ENCODE measurements at regions not wholly inside any gene's neighbourhood (a gene's known extent, or its start where the extent isn't known, plus 50 kb on each side); places are given as distances from the start of the nearest gene placed in this dataset.

GRCh38 chr11:8813658-8814057, 97.3 kb upstream of the AKIP1 start:
- Histone ChIP-seq H2AFZ (ENCODE audit: low read length) (no peak overlapping the region), H4K20me1 (ENCODE audit: control insufficient read depth, extremely low read depth, insufficient read depth, low read length) (no peaks in the 10 kb centered on the region), H3K9me3 (ENCODE audit: control insufficient read depth, insufficient read depth, low read depth, low read length) (no peaks in the 10 kb centered on the region), H3K4me2 (ENCODE audit: extremely low read depth, insufficient read depth, low read length) (no peak overlapping the region), H3K27ac (ENCODE audit: insufficient read depth, low read length) (peak overlapping the region; percentile 16), H3K27me3 (ENCODE audit: control insufficient read depth, insufficient read depth, low read length) (no peaks in the 10 kb centered on the region), H3K4me1 (ENCODE audit: control insufficient read depth, extremely low read depth, insufficient read depth, low read length) (peaks cover 13% of the 10 kb centered on the region), H3K79me2 (ENCODE audit: control insufficient read depth, insufficient read depth, low read length) (peaks cover 19% of the 10 kb centered on the region), H3K4me3 (replicated peaks in 1 of 4; ENCODE audit: control extremely low read depth in 1 of 4, insufficient read depth in 1 of 4, low read depth in 3 of 4, low read length in 4 of 4) (no peak overlapping the region), H3K9ac (ENCODE audit: insufficient read depth, low read length) (no peak overlapping the region), H3K36me3 (ENCODE audit: control insufficient read depth, insufficient read depth, low read length) (no peaks in the 10 kb centered on the region)
- TF ChIP-seq EZH2 (IDR thresholded peaks at IDR 0.05; ENCODE audit: low read length, missing control alignments) (no peak), CTCF (conservative IDR thresholded peaks at IDR 0.05 in 1 of 2, IDR thresholded peaks at IDR 0.05 in 1 of 2; ENCODE audit: low read depth in 1 of 2, low read length in 2 of 2) (peak; percentile 98 to 99)
- peak; percentile 84 to 92 for DNase-seq (ENCODE audit: low read depth in 2 of 2)

- H4K20me1 ChIP-seq (ENCODE audit: control insufficient read depth, extremely low read depth, insufficient read depth, low read length): no peaks in the 10 kb centered on the region
- H3K4me1 ChIP-seq (ENCODE audit: control insufficient read depth, extremely low read depth, insufficient read depth, low read length): peaks cover 13% of the 10 kb centered on the region
- H3K9me3 ChIP-seq (ENCODE audit: control insufficient read depth, insufficient read depth, low read depth, low read length): no peaks in the 10 kb centered on the region
- H3K79me2 ChIP-seq (ENCODE audit: control insufficient read depth, insufficient read depth, low read length): peaks cover 12% of the 10 kb centered on the region
- H3K4me2 ChIP-seq (ENCODE audit: extremely low read depth, insufficient read depth, low read length): no peak overlapping the region
- no peaks in the 10 kb centered on the region for H3K36me3 ChIP-seq (ENCODE audit: control insufficient read depth, insufficient read depth, low read length)
- H3K9ac ChIP-seq (ENCODE audit: insufficient read depth, low read length): no peak overlapping the region
- no peak overlapping the region for H2AFZ ChIP-seq (ENCODE audit: low read length)
- no peak for TF ChIP-seq EZH2 (IDR thresholded peaks at IDR 0.05; ENCODE audit: low read length, missing control alignments)
- no peak for TF ChIP-seq CTCF (conservative IDR thresholded peaks at IDR 0.05 in 1 of 2, IDR thresholded peaks at IDR 0.05 in 1 of 2; ENCODE audit: low read depth in 1 of 2, low read length in 2 of 2)
- H3K4me3 ChIP-seq (replicated peaks in 1 of 4; ENCODE audit: control extremely low read depth in 1 of 4, insufficient read depth in 1 of 4, low read depth in 3 of 4, low read length in 4 of 4): no peak overlapping the region
- peak overlapping the region; percentile 16 for H3K27ac ChIP-seq (ENCODE audit: insufficient read depth, low read length)
- H3K27me3 ChIP-seq (ENCODE audit: control insufficient read depth, insufficient read depth, low read length): no peaks in the 10 kb centered on the region
- peak in 1 of 2 donors; percentile 88 for DNase-seq (ENCODE audit: low read depth in 2 of 2)
Observed at GRCh38 chr11:8814209-8814922, 96.6 kb upstream of the AKIP1 start.

- H2AFZ ChIP-seq (ENCODE audit: low read length): no peak overlapping the region
- no peaks in the 10 kb centered on the region for H3K27me3 ChIP-seq (ENCODE audit: control insufficient read depth, insufficient read depth, low read length)
- no peaks in the 10 kb centered on the region for H3K9me3 ChIP-seq (ENCODE audit: control insufficient read depth, insufficient read depth, low read depth, low read length)
- peak overlapping the region; percentile 16 for H3K27ac ChIP-seq (ENCODE audit: insufficient read depth, low read length)
- H3K9ac ChIP-seq (ENCODE audit: insufficient read depth, low read length): no peak overlapping the region
- no peak overlapping the region for H3K4me3 ChIP-seq (replicated peaks in 1 of 4; ENCODE audit: control extremely low read depth in 1 of 4, insufficient read depth in 1 of 4, low read depth in 3 of 4, low read length in 4 of 4)
- no peaks in the 10 kb centered on the region for H4K20me1 ChIP-seq (ENCODE audit: control insufficient read depth, extremely low read depth, insufficient read depth, low read length)
- H3K4me2 ChIP-seq (ENCODE audit: extremely low read depth, insufficient read depth, low read length): no peak overlapping the region
- peak in 1 of 2 donors; percentile 55 for DNase-seq (ENCODE audit: low read depth in 2 of 2)
- peaks cover 7% of the 10 kb centered on the region for H3K79me2 ChIP-seq (ENCODE audit: control insufficient read depth, insufficient read depth, low read length)
- peaks cover 13% of the 10 kb centered on the region for H3K4me1 ChIP-seq (ENCODE audit: control insufficient read depth, extremely low read depth, insufficient read depth, low read length)
- TF ChIP-seq EZH2 (IDR thresholded peaks at IDR 0.05; ENCODE audit: low read length, missing control alignments): no peak
- no peak for TF ChIP-seq CTCF (conservative IDR thresholded peaks at IDR 0.05 in 1 of 2, IDR thresholded peaks at IDR 0.05 in 1 of 2; ENCODE audit: low read depth in 1 of 2, low read length in 2 of 2)
- H3K36me3 ChIP-seq (ENCODE audit: control insufficient read depth, insufficient read depth, low read length): no peaks in the 10 kb centered on the region
Observed at GRCh38 chr11:8814923-8815240, 96.1 kb upstream of the AKIP1 start.

All from fibroblast of lung (primary cell).